Mucosa of stomach (tissue), 1 donor: ENCODE measurements at regions not wholly inside any gene's neighbourhood (a gene's known extent, or its start where the extent isn't known, plus 50 kb on each side); places are given as distances from the start of the nearest gene placed in this dataset.

Experiments
- H3K27me3 ChIP-seq: one replicate; pipeline ENCODE4 v1.7.0; 2013; ENCODE audit warnings: mild to moderate bottlenecking, low read length; ENCODE audit not compliant: control insufficient read depth, insufficient read depth
- H3K36me3 ChIP-seq: one replicate; pipeline ENCODE4 v1.7.0; 2013; ENCODE audit warnings: low read length; ENCODE audit not compliant: control insufficient read depth, insufficient read depth
- H3K4me1 ChIP-seq: one replicate; pipeline ENCODE4 v1.7.0; 2013; ENCODE audit warnings: mild to moderate bottlenecking, low read length; ENCODE audit not compliant: control insufficient read depth, insufficient read depth
- H3K4me3 ChIP-seq: one replicate; pipeline ENCODE4 v1.7.0; 2013; ENCODE audit warnings: low read length
- H3K9ac ChIP-seq: one replicate; pipeline ENCODE4 v1.7.0; 2013; ENCODE audit warnings: mild to moderate bottlenecking, low read length, moderate library complexity
- H3K9me3 ChIP-seq: one replicate; pipeline ENCODE4 v1.7.0; 2013; ENCODE audit warnings: mild to moderate bottlenecking, low read length, moderate library complexity; ENCODE audit not compliant: control insufficient read depth
- donor health status: Pancreatic carcinoma.

DNA sequence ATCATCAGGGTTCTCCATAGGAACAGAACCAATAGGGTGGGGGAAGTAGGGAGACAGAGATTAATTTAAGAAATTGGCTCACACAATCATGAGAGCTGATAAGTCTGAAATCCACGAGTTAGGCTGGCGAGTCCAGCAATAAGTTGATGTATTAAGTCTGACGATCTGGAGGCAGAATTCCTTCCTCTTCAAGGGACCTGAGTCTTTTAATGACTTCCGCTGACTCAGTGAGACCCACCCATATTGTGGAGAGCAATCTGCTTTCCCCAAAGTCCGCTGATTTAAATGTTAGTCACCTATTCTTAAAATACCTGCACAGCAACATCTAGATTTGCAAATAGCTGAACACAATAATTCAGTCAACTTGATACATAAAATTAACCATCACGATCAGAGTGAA is 97.8 kb downstream of the SPTSSA start:
- H3K9ac ChIP-seq: no peak overlapping the region
- H3K36me3 ChIP-seq: no peaks in the 10 kb centered on the region
- peaks cover 10% of the 10 kb centered on the region for H3K4me1 ChIP-seq
- no peak overlapping the region for H3K4me3 ChIP-seq
- no peaks in the 10 kb centered on the region for H3K27me3 ChIP-seq
- H3K9me3 ChIP-seq: no peaks in the 10 kb centered on the region

DNA sequence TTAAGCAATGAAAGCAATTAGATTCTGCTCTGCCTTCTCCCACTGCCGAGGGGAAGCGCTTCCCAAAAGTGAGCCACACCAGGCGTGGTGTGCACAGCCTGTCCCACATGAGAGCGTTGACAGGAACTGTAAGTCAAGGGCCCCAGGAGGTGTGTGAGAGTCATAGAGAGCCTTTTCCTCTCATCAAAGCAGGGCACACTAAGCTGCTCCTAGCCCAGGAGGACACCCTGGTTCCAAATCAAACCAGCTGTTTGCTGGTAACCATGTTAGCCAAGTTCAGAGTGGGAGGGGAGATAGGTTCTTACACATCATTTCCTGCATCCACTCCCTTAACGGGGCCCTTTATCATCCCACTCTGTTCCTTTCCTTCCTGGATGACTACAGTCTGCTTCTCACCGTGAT is 98.3 kb downstream of the SPTSSA start:
- H3K4me1 ChIP-seq: peaks cover 5% of the 10 kb centered on the region
- no peak overlapping the region for H3K9ac ChIP-seq
- H3K9me3 ChIP-seq: no peaks in the 10 kb centered on the region
- no peaks in the 10 kb centered on the region for H3K36me3 ChIP-seq
- no peaks in the 10 kb centered on the region for H3K27me3 ChIP-seq
- no peak overlapping the region for H3K4me3 ChIP-seq

DNA sequence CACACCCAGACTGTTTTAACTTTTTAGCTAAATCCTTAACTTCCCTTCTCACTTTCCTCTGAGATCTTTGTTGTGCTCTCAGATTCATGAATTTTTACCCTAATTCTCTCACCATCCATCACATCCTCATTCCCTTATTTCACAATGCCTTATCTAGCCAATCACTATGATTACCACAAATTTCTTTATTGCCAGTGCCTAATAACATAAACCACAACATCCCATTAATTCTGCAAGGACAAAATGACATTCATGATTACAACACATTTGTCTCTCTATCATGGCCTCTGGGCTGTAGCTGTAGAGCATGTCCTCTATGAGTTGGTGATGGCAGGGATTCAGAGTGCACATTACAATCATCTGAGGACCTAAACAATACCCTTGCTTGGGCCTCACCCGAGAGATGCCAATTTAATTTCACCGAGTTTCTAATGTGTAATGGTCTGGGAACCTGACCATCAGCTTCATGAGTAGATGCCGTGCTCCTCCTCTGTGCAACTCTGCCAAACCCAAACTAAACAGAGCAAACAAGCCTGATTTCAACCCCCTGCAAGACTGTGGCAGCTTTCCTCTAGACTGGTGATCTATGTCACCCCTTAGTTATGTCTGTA is 99.3 kb downstream of the SPTSSA start:
- Histone ChIP-seq H3K9ac (no peak overlapping the region), H3K4me1 (no peaks in the 10 kb centered on the region), H3K9me3 (no peaks in the 10 kb centered on the region), H3K4me3 (no peak overlapping the region), H3K27me3 (no peaks in the 10 kb centered on the region), H3K36me3 (no peaks in the 10 kb centered on the region)

DNA sequence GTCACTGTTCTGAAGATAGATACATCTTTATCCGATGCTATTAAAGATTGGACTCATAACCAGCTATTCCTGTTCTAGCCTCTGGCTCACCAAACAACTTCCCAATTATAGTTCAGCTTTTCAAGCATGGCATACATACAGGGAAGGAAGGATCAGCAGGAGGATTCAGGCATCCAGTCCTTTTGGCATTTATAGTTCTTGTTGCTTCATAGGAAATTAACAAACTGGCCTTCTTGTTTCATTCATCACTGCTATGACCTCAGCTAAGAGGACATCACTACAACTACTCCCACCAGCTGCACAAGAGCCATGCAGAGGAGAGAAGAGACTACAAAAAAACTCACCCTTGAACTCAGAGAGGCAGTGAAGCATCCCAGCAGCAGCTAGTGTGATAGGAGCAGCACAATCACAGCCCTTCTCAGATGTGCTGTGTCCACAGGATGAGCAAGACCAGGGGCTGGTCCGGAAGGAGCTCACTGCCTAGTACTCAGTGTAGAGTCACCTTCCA is 100.5 kb downstream of the SPTSSA start:
- Histone ChIP-seq H3K9me3 (no peaks in the 10 kb centered on the region), H3K4me1 (no peaks in the 10 kb centered on the region), H3K4me3 (no peak overlapping the region), H3K36me3 (no peaks in the 10 kb centered on the region), H3K9ac (no peak overlapping the region), H3K27me3 (no peaks in the 10 kb centered on the region)

DNA sequence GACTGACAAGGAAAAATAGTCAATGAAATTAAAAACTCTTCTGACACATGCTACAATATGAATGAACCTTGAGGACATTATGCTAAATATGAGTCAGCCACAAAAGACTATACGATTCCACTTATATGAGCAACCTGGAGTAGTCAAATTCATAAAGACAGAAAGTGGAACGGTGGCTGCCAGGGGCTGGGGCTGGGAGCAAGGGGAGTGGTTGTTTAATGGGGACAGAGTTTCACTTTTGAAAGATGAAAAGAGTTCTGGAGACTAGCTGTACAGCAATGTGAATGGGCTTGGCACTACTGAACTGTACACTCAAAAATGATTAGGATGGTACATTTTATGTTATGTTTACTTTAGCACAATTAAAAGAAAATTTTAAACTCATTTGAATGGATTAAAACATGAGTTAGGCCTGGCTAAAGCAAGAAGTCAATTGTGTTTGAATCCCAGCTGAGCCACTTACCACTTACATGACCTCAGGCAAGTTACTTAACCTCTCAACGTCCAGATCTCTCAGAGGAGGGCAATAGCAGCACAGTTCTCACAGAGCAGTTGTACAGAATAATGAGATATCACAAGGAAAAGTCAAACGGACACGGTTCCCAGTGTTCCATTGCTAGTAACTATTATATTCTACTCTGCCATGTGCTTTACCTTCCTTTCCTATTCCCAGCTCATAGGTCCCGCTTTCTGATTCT is 102.5 kb downstream of the SPTSSA start:
- Histone ChIP-seq H3K27me3 (no peaks in the 10 kb centered on the region), H3K9me3 (no peaks in the 10 kb centered on the region), H3K36me3 (no peaks in the 10 kb centered on the region), H3K9ac (no peak overlapping the region), H3K4me1 (no peaks in the 10 kb centered on the region), H3K4me3 (no peak overlapping the region)

DNA sequence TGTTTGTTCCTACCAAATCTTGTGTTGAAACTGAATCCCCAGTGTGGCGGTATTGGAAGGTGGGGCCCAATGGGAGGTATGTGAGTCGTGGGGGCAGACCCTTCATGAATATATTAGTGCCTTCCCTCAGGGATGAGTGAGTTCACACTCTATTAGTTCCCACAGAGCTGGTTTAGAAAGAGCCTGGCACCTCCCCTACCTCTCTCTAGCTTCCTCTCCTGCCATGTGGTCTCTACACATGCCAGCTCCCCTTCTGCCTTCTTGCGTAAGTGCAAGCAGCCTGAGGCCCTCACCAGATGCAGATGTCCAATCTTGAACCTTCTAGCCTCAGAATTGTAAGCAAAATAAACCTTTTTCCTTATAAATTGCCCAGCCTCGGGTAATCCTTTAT is 105.8 kb downstream of the SPTSSA start:
- Histone ChIP-seq H3K4me1 (no peaks in the 10 kb centered on the region), H3K36me3 (no peaks in the 10 kb centered on the region), H3K27me3 (no peaks in the 10 kb centered on the region), H3K9me3 (no peaks in the 10 kb centered on the region), H3K9ac (no peak overlapping the region), H3K4me3 (no peak overlapping the region)

DNA sequence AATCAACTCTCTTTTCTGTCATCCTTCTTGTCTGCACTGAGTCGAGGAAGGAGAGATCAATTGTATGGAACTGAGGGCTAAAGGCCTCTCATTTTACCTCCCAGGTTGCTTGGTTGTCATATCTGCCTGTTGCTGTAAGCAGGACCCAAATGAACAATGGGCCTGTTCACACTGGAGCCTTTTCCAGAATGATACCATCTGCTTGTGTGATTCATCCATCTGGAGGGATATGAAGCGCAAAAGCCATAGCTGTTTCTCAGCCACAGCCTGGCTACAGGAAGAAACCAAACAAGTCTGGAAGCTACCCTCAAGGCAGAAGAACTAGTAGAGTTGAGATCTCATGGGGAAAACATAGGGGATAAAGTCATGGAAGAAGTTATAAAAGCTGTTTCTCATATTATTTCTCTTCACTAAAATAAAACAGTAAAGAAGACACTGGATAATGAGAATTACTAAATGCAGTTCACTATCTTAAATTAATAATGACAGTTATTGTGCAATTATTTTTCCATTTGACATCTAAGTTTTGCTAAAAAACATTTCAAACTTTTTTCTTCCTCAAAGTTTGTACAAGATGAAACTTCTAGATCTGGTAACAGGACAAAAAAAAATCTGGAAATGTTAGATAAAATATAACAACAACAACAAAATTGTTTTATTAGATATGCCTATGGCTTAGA is 106.3 kb downstream of the SPTSSA start:
- Histone ChIP-seq H3K27me3 (no peaks in the 10 kb centered on the region), H3K9ac (no peak overlapping the region), H3K4me1 (no peaks in the 10 kb centered on the region), H3K36me3 (no peaks in the 10 kb centered on the region), H3K4me3 (no peak overlapping the region), H3K9me3 (no peaks in the 10 kb centered on the region)

DNA sequence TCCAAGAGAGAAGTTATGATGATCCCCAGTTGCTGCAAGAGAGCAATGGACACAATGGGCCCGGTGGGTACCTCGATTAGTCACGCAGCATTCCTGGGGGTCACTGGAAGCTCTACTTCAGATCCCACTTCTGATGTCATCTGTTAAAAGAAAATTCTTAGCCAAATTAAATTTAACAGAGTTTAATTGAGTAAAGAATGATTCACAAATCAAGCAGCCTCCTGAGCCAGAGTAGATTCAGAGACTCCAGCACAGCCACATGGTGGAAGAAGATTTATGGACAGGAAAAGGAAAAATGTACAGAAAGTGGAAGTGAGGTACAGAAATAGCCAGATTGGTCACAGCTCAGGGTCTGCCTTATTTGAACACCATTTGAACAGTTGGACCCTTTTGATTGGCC is 107.5 kb downstream of the SPTSSA start:
- Histone ChIP-seq H3K4me1 (no peaks in the 10 kb centered on the region), H3K36me3 (no peaks in the 10 kb centered on the region), H3K27me3 (no peaks in the 10 kb centered on the region), H3K4me3 (no peak overlapping the region), H3K9me3 (no peaks in the 10 kb centered on the region), H3K9ac (no peak overlapping the region)

DNA sequence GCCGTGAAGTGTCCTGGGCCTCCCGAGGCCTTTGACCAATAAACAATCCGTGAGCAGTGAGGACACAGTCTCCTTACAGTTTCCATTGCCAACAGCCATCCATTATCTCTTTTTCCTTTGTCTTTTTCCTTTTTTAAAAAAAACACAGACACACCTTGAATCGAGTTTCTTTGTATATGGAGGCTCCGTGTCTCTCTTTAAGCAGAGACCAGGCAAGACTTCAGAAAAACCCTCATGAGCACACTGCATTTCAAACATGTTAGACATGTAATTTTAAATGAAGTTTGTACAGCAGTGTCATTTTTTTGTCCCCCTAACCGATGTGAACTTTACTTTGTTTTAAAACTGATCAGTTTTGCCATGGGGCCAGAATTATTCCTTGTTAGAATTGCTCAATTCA is 111.1 kb downstream of the SPTSSA start:
- no peak overlapping the region for H3K4me3 ChIP-seq
- H3K9ac ChIP-seq: no peak overlapping the region
- H3K36me3 ChIP-seq: no peaks in the 10 kb centered on the region
- no peaks in the 10 kb centered on the region for H3K9me3 ChIP-seq
- no peaks in the 10 kb centered on the region for H3K27me3 ChIP-seq
- H3K4me1 ChIP-seq: no peaks in the 10 kb centered on the region

DNA sequence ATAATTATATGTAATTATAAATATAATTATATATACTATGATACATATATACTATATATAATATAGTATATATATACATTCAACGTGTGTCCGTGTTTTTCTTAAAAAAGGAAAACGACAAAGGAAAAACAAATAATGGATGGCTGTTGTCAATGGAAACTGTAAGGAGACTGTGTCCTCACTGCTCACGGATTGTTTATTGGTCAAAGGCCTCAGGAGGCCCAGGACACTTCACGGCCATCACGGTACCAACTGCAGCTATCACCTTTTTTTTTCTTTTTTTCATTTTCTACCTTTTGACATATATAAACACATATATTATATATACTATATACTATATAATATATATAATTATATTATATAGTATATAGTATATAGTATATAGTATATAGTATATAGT is 113.4 kb downstream of the SPTSSA start:
- Histone ChIP-seq H3K36me3 (no peaks in the 10 kb centered on the region), H3K9me3 (no peaks in the 10 kb centered on the region), H3K27me3 (no peaks in the 10 kb centered on the region), H3K9ac (no peak overlapping the region), H3K4me3 (no peak overlapping the region), H3K4me1 (no peaks in the 10 kb centered on the region)

DNA sequence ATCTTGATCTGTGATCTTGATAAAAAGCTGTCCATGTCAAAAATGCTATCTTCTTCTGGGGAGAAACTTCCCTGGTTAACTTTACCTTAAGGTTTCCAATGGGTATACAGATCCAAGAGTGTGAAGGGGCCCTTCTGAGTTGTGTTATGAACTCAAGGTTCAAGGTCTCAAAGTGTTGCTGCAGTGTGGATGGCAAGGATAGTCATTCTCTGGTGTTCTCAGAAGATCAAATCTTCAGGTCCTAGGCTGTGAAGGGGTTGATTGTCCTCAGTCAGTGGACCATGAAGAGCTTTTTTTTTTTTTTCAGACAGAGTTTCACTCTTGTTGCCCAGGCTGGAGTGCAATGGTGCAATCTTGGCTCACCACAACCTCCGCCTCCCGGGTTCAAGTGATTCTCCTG is 114.4 kb downstream of the SPTSSA start:
- Histone ChIP-seq H3K4me1 (no peaks in the 10 kb centered on the region), H3K9me3 (no peaks in the 10 kb centered on the region), H3K9ac (no peak overlapping the region), H3K36me3 (no peaks in the 10 kb centered on the region), H3K4me3 (no peak overlapping the region), H3K27me3 (no peaks in the 10 kb centered on the region)

DNA sequence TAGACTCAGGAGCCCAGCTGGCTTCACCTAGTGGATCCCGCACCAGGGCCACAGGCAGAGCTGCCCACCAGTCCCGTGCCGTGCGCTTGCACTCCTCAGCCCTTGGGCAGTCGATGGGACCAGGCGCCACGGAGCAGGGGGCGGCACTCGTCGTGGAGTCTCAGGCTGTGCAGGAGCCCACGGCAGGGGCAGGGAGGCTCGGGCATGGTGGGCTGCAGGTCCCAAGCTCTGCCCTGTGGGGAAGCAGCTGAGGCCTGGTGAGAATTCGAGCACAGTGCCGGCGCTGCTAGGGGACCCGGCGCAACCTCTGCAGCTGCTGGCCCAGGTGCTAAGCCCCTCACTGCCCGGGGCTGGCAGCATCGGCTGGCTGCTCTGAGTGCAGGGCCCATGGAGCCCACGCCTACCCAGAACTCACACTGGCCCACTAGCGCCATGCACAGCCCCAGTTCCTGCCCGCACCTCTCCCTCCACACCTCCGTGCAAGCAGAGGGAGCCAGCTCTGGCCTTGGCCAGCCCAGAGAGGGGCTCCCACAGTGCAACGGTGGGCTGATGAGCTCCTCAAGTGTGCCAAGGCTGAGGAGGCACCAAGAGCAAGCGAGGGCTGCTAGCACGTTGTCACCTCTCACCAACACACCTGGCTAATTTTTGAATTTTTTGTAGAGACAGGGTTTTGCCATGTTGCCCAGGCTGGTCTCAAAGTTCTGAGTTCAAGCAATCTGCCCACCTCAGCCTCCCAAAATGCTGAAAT is 116.1 kb downstream of the SPTSSA start:
- no peaks in the 10 kb centered on the region for H3K4me1 ChIP-seq
- H3K36me3 ChIP-seq: no peaks in the 10 kb centered on the region
- H3K4me3 ChIP-seq: no peak overlapping the region
- H3K27me3 ChIP-seq: no peaks in the 10 kb centered on the region
- H3K9me3 ChIP-seq: no peaks in the 10 kb centered on the region
- H3K9ac ChIP-seq: no peak overlapping the region
